ENCODE measurements at regions not wholly inside any gene's neighbourhood (a gene's known extent, or its start where the extent isn't known, plus 50 kb on each side); places are given as distances from the start of the nearest gene placed in this dataset.
A peak's percentile ranks its signal among the peaks of the same experiment; 100 is the strongest.

- Mint-ChIP-seq H3K27ac (no peak overlapping the region), H3K9me3 (peaks cover 7 to 11% of the 10 kb centered on the region in 2 experiments; a peak in 2 of 5 replicates), H3K36me3 (ENCODE audit: insufficient read depth in 1 of 3, low read depth in 3 of 3) (peaks cover 0 to 9% (median 1%) of the 10 kb centered on the region in 3 experiments; a peak in 1 of 7 replicates), H3K4me3 (no peak overlapping the region), H3K27me3 (ENCODE audit: low read depth) (no peaks in the 10 kb centered on the region), H3K4me1 (no peaks in the 10 kb centered on the region; a peak in 1 of 4 replicates)
- H3K79me1 ChIP-seq (ENCODE audit: insufficient read depth, low read depth, low read length, poor library complexity, severe bottlenecking) = no peaks in the 10 kb centered on the region
- no peak overlapping the region for H4K5ac ChIP-seq (ENCODE audit: insufficient read length, low read depth, low read length)
- no peak overlapping the region for H3K56ac ChIP-seq (ENCODE audit: insufficient read length, low read depth, low read length)
- no peak overlapping the region for H3K9ac ChIP-seq (ENCODE audit: extremely low read depth, insufficient read length, low read length)
- H2AK5ac ChIP-seq (ENCODE audit: insufficient read length, low read length) = no peak overlapping the region
- H3K14ac ChIP-seq (ENCODE audit: insufficient read depth, low read length) = 0 out of 2 replicates have a peak overlapping the region, but pooled peaks have one; percentile 65
- H3T11ph ChIP-seq (ENCODE audit: low read length) = no peak overlapping the region
- no peak for TF ChIP-seq CTCF (conservative IDR thresholded peaks at IDR 0.05)
- H3K4me2 ChIP-seq (ENCODE audit: insufficient read depth, insufficient read length, low read length) = no peak overlapping the region
- no peak overlapping the region for H4K91ac ChIP-seq (ENCODE audit: insufficient read length, low read depth, low read length)
- no peak overlapping the region for H3K18ac ChIP-seq (ENCODE audit: insufficient read length, low read depth, low read length)
- no peaks in the 10 kb centered on the region for H3K23me2 ChIP-seq (ENCODE audit: insufficient read length, low read depth, low read length, poor library complexity, severe bottlenecking)
- H3K79me2 ChIP-seq (ENCODE audit: insufficient read depth, low read length) = no peaks in the 10 kb centered on the region
- H3K27me3 ChIP-seq (ENCODE audit: insufficient read depth, low read length) = no peaks in the 10 kb centered on the region
- no CpG with 5 or more reads among the region's 10 CpGs for WGBS (ENCODE audit: extremely low coverage, insufficient read length, low lambda C conversion rate)
- DNase-seq = no peak
- no peak overlapping the region for H2BK120ac ChIP-seq (ENCODE audit: low read depth, low read length, poor library complexity, severe bottlenecking)
- no peak overlapping the region for H3K23ac ChIP-seq (ENCODE audit: insufficient read length, low read depth, low read length)
- no peak overlapping the region for H2BK20ac ChIP-seq (ENCODE audit: low read depth, low read length, poor library complexity, severe bottlenecking)
- H3K4me1 ChIP-seq (ENCODE audit: insufficient read depth, low read length) = peaks cover 2% of the 10 kb centered on the region; the same call in 1 of the 2 replicates
- no peak overlapping the region for H2BK15ac ChIP-seq (ENCODE audit: low read depth, low read length)
- H3K9me3 ChIP-seq (ENCODE audit: control insufficient read depth, low read depth, low read length) = no peaks in the 10 kb centered on the region
- no peak overlapping the region for H3K4ac ChIP-seq (ENCODE audit: low read depth, low read length)
- no peak overlapping the region for H4K8ac ChIP-seq (replicated peaks; ENCODE audit: insufficient read length, low read depth, low read length)
- no peak overlapping the region for H2AFZ ChIP-seq (ENCODE audit: low read length)
- no peak overlapping the region for H2BK12ac ChIP-seq (ENCODE audit: insufficient read length, low read depth, low read length)
- no peak overlapping the region for H2BK5ac ChIP-seq (ENCODE audit: insufficient read length, low read length)
- H4K20me1 ChIP-seq (ENCODE audit: control insufficient read depth, insufficient read depth, insufficient read length) = no peaks in the 10 kb centered on the region
- no peak overlapping the region for H3K27ac ChIP-seq (ENCODE audit: insufficient read length, low read depth, low read length)
These were observed 224.2 kb upstream of the SYNCRIP start for GRCh38 chr6:85866758-85867401.
